ENCODE measurements at regions not wholly inside any gene's neighbourhood (a gene's known extent, or its start where the extent isn't known, plus 50 kb on each side); places are given as distances from the start of the nearest gene placed in this dataset.
"Not testable (repeated sequence)": the region's sequence is repeated elsewhere in the genome, so short reads cannot be mapped to it uniquely, and the experiment has no call there.

- DNase-seq = no peak
These were observed 59.9 kb upstream of the MRPS9 start for GRCh38 chr2:104977958-104978357.

- not testable (repeated sequence) for DNase-seq
These were observed 58.1 kb upstream of the MRPS9 start for GRCh38 chr2:104979786-104980185.

GRCh38 chr2:104982111-104982510 lies 55.8 kb upstream of the MRPS9 start:
- DNase-seq = no peak
